GM23338 (cell line): ENCODE measurements at regions not wholly inside any gene's neighbourhood (a gene's known extent, or its start where the extent isn't known, plus 50 kb on each side); places are given as distances from the start of the nearest gene placed in this dataset.

Experiments used
- CREB1 ChIP-seq: fragments of 250-450 bp; sonication (Bioruptor Pico); IDR thresholded peaks from 2 replicates; pipeline ENCODE4 v1.5.0; 2020; ENCODE audit warnings: low read depth, mild to moderate bottlenecking, moderate library complexity
- ETS1 ChIP-seq: IDR thresholded peaks from 2 replicates; pipeline ENCODE4 v1.6.1; 2016; ENCODE audit warnings: antibody characterized with exemption
- EZH2 ChIP-seq: fragments of 200-600 bp; sonication (generic); IDR thresholded peaks from one replicate; pipeline ENCODE4 v1.8.0; 2017; ENCODE audit warnings: antibody characterized with exemption, mild to moderate bottlenecking, low read depth; ENCODE audit not compliant: unreplicated experiment
- EZH2phosphoT487 ChIP-seq: fragments of 200-600 bp; sonication (generic); IDR thresholded peaks from one replicate; pipeline ENCODE4 v1.8.1; 2018; ENCODE audit warnings: antibody characterized with exemption; ENCODE audit not compliant: unreplicated experiment
- JUNB ChIP-seq: IDR thresholded peaks from one replicate; pipeline ENCODE4 v1.6.1; 2016; ENCODE audit warnings: antibody characterized with exemption; ENCODE audit not compliant: unreplicated experiment
- NANOG ChIP-seq: IDR thresholded peaks from 2 replicates; pipeline ENCODE4 v1.6.1; 2016; ENCODE audit warnings: antibody characterized with exemption, borderline replicate concordance
- POLR2AphosphoS5 ChIP-seq: IDR thresholded peaks from 2 replicates; pipeline ENCODE4 v1.6.1; 2016; ENCODE audit warnings: antibody characterized with exemption, low read depth
- STAT1 ChIP-seq: IDR thresholded peaks from one replicate; pipeline ENCODE4 v1.6.1; 2016; ENCODE audit warnings: antibody characterized with exemption; ENCODE audit not compliant: unreplicated experiment
- ZNF114 ChIP-seq: fragments of 250-450 bp; sonication (Bioruptor Pico); IDR thresholded peaks from 2 replicates; pipeline ENCODE4 v1.5.0; 2020; ENCODE audit warnings: mild to moderate bottlenecking, moderate library complexity
- ZNF331 ChIP-seq: fragments of 250-450 bp; sonication (Bioruptor Pico); IDR thresholded peaks from 2 replicates; pipeline ENCODE4 v1.5.0; 2020; ENCODE audit warnings: low read depth, mild to moderate bottlenecking, moderate library complexity
- ZNF462 ChIP-seq: fragments of 250-450 bp; sonication (Bioruptor Pico); IDR thresholded peaks from 2 replicates; pipeline ENCODE4 v1.5.0; 2020; ENCODE audit warnings: mild to moderate bottlenecking, moderate library complexity
- TF ChIP-seq, protein P1 (sequence below), 2 experiments: fragments of 200-600 bp in 1 of 2; sonication (generic) in 1 of 2; conservative IDR thresholded peaks; 2 replicates each; pipeline versions ENCODE4 v1.5.1 to v1.6.1; 2016 to 2017; ENCODE audit warnings: antibody characterized with exemption in 2 of 2, low read depth in 2 of 2, mild to moderate bottlenecking in 2 of 2, moderate library complexity in 1 of 2
- TF ChIP-seq, protein P2 (sequence below): IDR thresholded peaks from one replicate; pipeline ENCODE4 v1.6.1; 2018; ENCODE audit warnings: antibody characterized with exemption; ENCODE audit not compliant: unreplicated experiment

GRCh38 chr11:95556011-95556341, 233.6 kb downstream of the FAM76B start:
- no peak for TF ChIP-seq EZH2
- no peak for TF ChIP-seq POLR2AphosphoS5
- TF ChIP-seq, protein P1, sequence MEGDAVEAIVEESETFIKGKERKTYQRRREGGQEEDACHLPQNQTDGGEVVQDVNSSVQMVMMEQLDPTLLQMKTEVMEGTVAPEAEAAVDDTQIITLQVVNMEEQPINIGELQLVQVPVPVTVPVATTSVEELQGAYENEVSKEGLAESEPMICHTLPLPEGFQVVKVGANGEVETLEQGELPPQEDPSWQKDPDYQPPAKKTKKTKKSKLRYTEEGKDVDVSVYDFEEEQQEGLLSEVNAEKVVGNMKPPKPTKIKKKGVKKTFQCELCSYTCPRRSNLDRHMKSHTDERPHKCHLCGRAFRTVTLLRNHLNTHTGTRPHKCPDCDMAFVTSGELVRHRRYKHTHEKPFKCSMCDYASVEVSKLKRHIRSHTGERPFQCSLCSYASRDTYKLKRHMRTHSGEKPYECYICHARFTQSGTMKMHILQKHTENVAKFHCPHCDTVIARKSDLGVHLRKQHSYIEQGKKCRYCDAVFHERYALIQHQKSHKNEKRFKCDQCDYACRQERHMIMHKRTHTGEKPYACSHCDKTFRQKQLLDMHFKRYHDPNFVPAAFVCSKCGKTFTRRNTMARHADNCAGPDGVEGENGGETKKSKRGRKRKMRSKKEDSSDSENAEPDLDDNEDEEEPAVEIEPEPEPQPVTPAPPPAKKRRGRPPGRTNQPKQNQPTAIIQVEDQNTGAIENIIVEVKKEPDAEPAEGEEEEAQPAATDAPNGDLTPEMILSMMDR (conservative IDR thresholded peaks at IDR 0.05; ENCODE audit: low read depth in 2 of 2): no peak
- no peak for TF ChIP-seq EZH2phosphoT487
- TF ChIP-seq STAT1: no peak
- TF ChIP-seq, protein P2, sequence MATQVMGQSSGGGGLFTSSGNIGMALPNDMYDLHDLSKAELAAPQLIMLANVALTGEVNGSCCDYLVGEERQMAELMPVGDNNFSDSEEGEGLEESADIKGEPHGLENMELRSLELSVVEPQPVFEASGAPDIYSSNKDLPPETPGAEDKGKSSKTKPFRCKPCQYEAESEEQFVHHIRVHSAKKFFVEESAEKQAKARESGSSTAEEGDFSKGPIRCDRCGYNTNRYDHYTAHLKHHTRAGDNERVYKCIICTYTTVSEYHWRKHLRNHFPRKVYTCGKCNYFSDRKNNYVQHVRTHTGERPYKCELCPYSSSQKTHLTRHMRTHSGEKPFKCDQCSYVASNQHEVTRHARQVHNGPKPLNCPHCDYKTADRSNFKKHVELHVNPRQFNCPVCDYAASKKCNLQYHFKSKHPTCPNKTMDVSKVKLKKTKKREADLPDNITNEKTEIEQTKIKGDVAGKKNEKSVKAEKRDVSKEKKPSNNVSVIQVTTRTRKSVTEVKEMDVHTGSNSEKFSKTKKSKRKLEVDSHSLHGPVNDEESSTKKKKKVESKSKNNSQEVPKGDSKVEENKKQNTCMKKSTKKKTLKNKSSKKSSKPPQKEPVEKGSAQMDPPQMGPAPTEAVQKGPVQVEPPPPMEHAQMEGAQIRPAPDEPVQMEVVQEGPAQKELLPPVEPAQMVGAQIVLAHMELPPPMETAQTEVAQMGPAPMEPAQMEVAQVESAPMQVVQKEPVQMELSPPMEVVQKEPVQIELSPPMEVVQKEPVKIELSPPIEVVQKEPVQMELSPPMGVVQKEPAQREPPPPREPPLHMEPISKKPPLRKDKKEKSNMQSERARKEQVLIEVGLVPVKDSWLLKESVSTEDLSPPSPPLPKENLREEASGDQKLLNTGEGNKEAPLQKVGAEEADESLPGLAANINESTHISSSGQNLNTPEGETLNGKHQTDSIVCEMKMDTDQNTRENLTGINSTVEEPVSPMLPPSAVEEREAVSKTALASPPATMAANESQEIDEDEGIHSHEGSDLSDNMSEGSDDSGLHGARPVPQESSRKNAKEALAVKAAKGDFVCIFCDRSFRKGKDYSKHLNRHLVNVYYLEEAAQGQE: no peak
- no peak for TF ChIP-seq CREB1 (CRISPR knock-in tag)
- no peak for TF ChIP-seq NANOG
- TF ChIP-seq JUNB: no peak
- no peak for TF ChIP-seq ETS1
- no peak for TF ChIP-seq ZNF114 (CRISPR knock-in tag)
- no peak for TF ChIP-seq ZNF462 (CRISPR knock-in tag)
- no peak for TF ChIP-seq ZNF331 (CRISPR knock-in tag)
